ENCODE measurements at regions not wholly inside any gene's neighbourhood (a gene's known extent, or its start where the extent isn't known, plus 50 kb on each side); places are given as distances from the start of the nearest gene placed in this dataset.

DNA sequence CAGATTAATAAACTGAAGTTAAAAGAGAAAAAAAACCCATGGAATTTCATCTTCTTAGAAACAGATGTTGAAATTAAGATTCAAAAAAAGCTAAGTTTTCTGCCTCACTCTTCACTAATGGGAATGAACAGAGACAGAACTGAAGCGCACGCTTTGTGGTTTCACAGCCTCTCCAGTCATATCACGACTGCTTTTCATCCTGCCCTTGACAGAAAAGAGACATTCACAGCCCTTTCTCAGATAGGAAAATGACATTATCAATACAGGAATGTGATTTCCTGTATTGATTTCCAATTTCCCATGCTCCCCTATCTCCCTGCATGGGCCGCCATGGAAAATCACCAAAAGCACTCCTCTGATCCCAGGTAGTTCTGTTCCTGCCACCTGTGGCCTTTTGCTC is 108.2 kb downstream of the PFKFB3 start:
- no peak for TF ChIP-seq POLR2AphosphoS5 (IDR thresholded peaks at IDR 0.05)
- TF ChIP-seq, protein P1, sequence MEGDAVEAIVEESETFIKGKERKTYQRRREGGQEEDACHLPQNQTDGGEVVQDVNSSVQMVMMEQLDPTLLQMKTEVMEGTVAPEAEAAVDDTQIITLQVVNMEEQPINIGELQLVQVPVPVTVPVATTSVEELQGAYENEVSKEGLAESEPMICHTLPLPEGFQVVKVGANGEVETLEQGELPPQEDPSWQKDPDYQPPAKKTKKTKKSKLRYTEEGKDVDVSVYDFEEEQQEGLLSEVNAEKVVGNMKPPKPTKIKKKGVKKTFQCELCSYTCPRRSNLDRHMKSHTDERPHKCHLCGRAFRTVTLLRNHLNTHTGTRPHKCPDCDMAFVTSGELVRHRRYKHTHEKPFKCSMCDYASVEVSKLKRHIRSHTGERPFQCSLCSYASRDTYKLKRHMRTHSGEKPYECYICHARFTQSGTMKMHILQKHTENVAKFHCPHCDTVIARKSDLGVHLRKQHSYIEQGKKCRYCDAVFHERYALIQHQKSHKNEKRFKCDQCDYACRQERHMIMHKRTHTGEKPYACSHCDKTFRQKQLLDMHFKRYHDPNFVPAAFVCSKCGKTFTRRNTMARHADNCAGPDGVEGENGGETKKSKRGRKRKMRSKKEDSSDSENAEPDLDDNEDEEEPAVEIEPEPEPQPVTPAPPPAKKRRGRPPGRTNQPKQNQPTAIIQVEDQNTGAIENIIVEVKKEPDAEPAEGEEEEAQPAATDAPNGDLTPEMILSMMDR (IDR thresholded peaks at IDR 0.05) = no peak
